Suprapubic skin (tissue), 4 donors: ENCODE measurements at regions not wholly inside any gene's neighbourhood (a gene's known extent, or its start where the extent isn't known, plus 50 kb on each side); places are given as distances from the start of the nearest gene placed in this dataset.

Experiments
- DNase-seq, 2 donors: peaks; one replicate each; pipeline ENCODE4 v3.0.0-alpha.2; 2019; ENCODE audit warnings: low spot score in 2 of 2
- H3K27ac ChIP-seq: fragments of 200-600 bp; sonication (generic); one replicate; pipeline ENCODE4 v1.5.1; 2019
- H3K27me3 ChIP-seq: fragments of 200-600 bp; sonication (generic); one replicate; pipeline ENCODE4 v1.5.1; 2019
- H3K36me3 ChIP-seq: fragments of 200-600 bp; sonication (generic); one replicate; pipeline ENCODE4 v1.5.1; 2019
- H3K4me1 ChIP-seq: fragments of 200-600 bp; sonication (generic); one replicate; pipeline ENCODE4 v1.5.1; 2019
- H3K4me3 ChIP-seq: fragments of 200-600 bp; sonication (generic); one replicate; pipeline ENCODE4 v1.5.1; 2019; ENCODE audit warnings: mild to moderate bottlenecking
- H3K9me3 ChIP-seq: fragments of 200-600 bp; sonication (generic); one replicate; pipeline ENCODE4 v1.5.1; 2019
- CTCF ChIP-seq, 2 donors: fragments of 200-600 bp in 1 of 2; fragments of 450-650 bp in 1 of 2; sonication (generic) in 1 of 2; IDR thresholded peaks; one replicate each; pipeline ENCODE4 v1.5.1; 2016 to 2019; ENCODE audit warnings: antibody characterized with exemption in 2 of 2, mild to moderate bottlenecking in 1 of 2, moderate library complexity in 1 of 2
- EP300 ChIP-seq: sonication (generic); formaldehyde crosslinking; IDR thresholded peaks from one replicate; pipeline ENCODE4 v1.6.1; 2017; ENCODE audit warnings: antibody characterized with exemption
- POLR2A ChIP-seq, 2 donors: fragments of 450-650 bp; IDR thresholded peaks; one replicate each; pipeline ENCODE4 v1.6.1; 2017; ENCODE audit warnings: antibody characterized with exemption in 2 of 2, mild to moderate bottlenecking in 2 of 2, moderate library complexity in 2 of 2
- POLR2AphosphoS5 ChIP-seq, 3 donors: sonication (generic); formaldehyde crosslinking; IDR thresholded peaks; one replicate each; pipeline ENCODE4 v1.6.1; 2017; ENCODE audit warnings: antibody characterized with exemption in 3 of 3
- WGBS: methylation state at CpG from one replicate; pipeline ENCODE4 v1.1.5; 2018; 5-methylcytosine and 5-hydroxymethylcytosine counted together

GRCh38 chr9:734831-735511 is 106.5 kb upstream of the DMRT1 start:
- TF ChIP-seq POLR2AphosphoS5 (IDR thresholded peaks at IDR 0.05), result peak in 1 of 3 donors; percentile 12
- TF ChIP-seq POLR2A (IDR thresholded peaks at IDR 0.05), result no peak
- peak; percentile 49 for TF ChIP-seq EP300
- Histone ChIP-seq H3K27me3 (no peaks in the 10 kb centered on the region), H3K4me3 (no peak overlapping the region), H3K9me3 (no peaks in the 10 kb centered on the region), H3K27ac (peak overlapping the region; percentile 22), H3K4me1 (peaks cover 8% of the 10 kb centered on the region), H3K36me3 (peaks cover 82% of the 10 kb centered on the region)
- no peak for DNase-seq
- WGBS, result 23% methylated on average over 9 of the region's 9 CpGs

DNA sequence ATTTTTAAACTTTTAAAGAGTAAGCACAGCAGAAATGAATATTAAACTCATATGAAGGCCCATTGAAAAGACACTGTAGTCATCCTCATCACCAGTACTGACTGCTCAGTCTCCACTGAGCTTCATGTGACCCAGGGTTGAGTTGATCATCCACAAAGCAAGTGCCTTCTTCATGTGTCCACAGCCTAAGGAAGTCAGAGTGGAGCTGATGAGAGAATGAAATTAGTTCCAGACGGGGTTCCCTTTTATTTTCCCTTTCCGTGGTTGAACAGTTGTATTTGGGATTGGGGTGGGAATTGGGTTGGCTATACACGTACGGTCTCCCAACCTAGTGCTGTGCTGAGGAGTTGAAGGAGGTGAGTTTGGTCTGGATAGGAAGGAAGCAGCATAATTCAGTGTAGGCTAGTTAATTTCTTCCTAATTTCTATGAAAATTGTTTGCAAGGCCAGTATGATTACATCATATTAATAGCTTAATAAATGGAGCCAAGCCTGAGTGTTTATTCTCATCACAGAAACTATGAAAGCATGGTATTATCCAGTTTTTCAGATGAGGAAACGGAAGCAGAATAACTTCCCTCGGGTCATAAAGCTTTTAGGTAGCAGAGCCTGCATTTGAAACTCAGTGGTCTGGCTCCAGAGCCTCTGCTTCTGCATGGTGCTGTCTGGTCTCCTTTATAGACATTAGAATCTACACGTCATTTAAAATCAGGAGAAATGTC is 103.9 kb upstream of the DMRT1 start:
- no peak overlapping the region for H3K4me3 ChIP-seq
- no peak for DNase-seq
- no peaks in the 10 kb centered on the region for H3K9me3 ChIP-seq
- H3K36me3 ChIP-seq, result peaks cover 85% of the 10 kb centered on the region
- peaks cover 8% of the 10 kb centered on the region for H3K4me1 ChIP-seq
- TF ChIP-seq CTCF (IDR thresholded peaks at IDR 0.05) (no peak), POLR2AphosphoS5 (IDR thresholded peaks at IDR 0.05) (no peak), POLR2A (IDR thresholded peaks at IDR 0.05) (no peak), EP300 (no peak)
- no peaks in the 10 kb centered on the region for H3K27me3 ChIP-seq
- peak overlapping the region; percentile 73 for H3K27ac ChIP-seq
- 62% methylated on average over 7 of the region's 7 CpGs for WGBS

DNA sequence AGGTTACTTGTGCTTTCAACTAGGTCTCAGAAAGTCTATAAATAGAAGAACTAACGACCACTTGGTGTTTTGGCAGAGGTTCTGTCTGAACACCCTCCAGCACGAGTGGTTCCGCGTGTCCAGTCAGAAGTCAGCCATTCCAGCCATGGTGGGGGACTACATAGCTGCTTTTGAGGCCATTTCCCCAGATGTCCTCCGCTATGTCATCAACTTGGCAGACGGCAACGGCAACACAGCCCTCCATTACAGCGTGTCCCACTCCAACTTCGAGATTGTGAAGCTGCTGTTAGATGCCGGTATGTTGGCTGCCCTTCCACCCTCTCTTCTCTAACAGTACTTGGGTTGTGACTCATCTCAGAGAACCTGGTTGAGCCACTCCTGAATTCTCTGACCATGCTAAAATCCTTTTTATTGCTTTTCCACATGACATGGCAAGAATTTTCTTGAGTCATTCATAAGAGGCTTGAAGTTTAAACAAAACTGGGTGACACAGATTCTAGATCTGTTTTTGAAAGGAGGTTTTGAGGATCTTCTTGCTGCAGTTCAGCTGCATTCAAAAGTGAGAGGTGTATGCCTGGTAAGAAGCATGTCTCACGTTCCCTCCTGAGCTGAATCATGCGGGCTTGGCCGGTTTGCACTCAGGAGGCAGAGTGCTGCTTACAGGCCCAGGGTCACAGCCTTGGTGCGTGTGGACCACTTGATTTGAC is 103.1 kb upstream of the DMRT1 start:
- no peak overlapping the region for H3K4me3 ChIP-seq
- 71% methylated on average over 14 of the region's 14 CpGs for WGBS
- H3K4me1 ChIP-seq, result peaks cover 8% of the 10 kb centered on the region
- peak overlapping the region; percentile 73 for H3K27ac ChIP-seq
- H3K9me3 ChIP-seq, result no peaks in the 10 kb centered on the region
- TF ChIP-seq CTCF (IDR thresholded peaks at IDR 0.05) (no peak), POLR2A (IDR thresholded peaks at IDR 0.05) (no peak), POLR2AphosphoS5 (IDR thresholded peaks at IDR 0.05) (no peak), EP300 (peak; percentile 8)
- no peaks in the 10 kb centered on the region for H3K27me3 ChIP-seq
- DNase-seq, result no peak
- peaks cover 88% of the 10 kb centered on the region for H3K36me3 ChIP-seq

DNA sequence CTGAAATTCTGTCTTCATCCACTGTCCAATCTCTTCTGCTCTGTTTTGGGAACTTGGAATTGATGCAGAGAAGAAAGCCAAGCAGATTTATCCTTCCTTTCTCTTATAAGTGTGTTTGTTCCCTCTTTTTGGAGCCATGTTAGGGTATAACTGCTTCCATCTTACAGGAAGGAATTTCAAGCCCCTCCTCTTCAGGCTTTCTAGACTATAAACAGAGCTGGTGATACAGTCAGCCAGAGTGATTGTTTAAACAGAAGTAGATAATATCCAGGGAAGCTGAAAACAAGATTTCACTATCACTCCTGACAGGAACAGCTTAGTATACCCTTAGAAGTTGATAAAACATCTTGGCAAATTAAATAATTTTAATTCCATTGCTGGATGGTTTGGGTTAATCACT is 102.1 kb upstream of the DMRT1 start:
- Histone ChIP-seq H3K27ac (peak overlapping the region; percentile 73), H3K27me3 (no peaks in the 10 kb centered on the region), H3K36me3 (peaks cover 96% of the 10 kb centered on the region), H3K9me3 (no peaks in the 10 kb centered on the region), H3K4me3 (no peak overlapping the region), H3K4me1 (peaks cover 8% of the 10 kb centered on the region)
- no peak for DNase-seq
- no peak for TF ChIP-seq EP300
- TF ChIP-seq POLR2AphosphoS5 (IDR thresholded peaks at IDR 0.05), result no peak

DNA sequence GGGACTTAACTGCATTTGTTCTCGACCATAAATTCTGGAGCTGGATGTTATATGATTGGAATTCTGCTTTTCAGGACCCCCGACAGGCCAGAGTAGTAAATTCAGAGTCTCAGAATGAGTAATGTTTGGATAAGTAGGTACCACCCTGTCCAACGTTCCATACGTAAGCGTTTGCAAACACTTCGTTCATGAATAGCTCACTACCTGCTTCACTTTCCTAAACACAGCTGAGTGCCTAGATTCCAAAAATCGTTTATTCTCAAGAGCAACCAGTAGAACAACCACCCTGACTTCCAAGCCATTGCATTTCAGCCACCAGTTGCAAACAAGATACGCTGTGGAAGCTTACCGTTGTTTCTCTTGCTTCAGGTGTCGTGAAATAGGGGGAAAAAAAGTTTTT is 101.3 kb upstream of the DMRT1 start:
- TF ChIP-seq EP300 (no peak), CTCF (IDR thresholded peaks at IDR 0.05) (no peak), POLR2AphosphoS5 (IDR thresholded peaks at IDR 0.05) (no peak), POLR2A (IDR thresholded peaks at IDR 0.05) (no peak)
- peaks cover 8% of the 10 kb centered on the region for H3K4me1 ChIP-seq
- peaks cover 98% of the 10 kb centered on the region for H3K36me3 ChIP-seq
- H3K27ac ChIP-seq, result no peak overlapping the region
- 81% methylated on average over 10 of the region's 10 CpGs for WGBS
- DNase-seq, result no peak
- H3K9me3 ChIP-seq, result no peaks in the 10 kb centered on the region
- H3K27me3 ChIP-seq, result no peaks in the 10 kb centered on the region
- no peak overlapping the region for H3K4me3 ChIP-seq

DNA sequence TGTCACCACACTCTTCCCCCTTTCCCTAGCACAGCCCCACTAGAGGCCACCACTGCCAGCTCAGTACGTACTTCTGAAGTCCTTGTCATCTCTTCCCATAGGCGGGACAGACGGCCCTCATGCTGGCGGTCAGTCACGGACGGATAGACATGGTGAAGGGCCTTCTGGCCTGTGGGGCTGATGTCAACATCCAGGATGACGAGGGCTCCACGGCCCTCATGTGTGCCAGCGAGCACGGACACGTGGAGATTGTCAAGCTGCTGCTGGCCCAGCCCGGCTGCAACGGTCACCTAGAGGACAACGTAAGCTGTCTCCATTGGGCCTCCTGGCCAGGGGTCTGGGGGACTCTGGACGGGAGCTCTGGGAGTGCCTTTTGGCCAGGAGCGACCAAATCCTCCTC is 99.4 kb upstream of the DMRT1 start:
- Histone ChIP-seq H3K9me3 (no peaks in the 10 kb centered on the region), H3K27me3 (no peaks in the 10 kb centered on the region), H3K36me3 (peaks cover 92% of the 10 kb centered on the region), H3K4me3 (no peak overlapping the region), H3K27ac (no peak overlapping the region), H3K4me1 (peaks cover 9% of the 10 kb centered on the region)
- TF ChIP-seq POLR2AphosphoS5 (IDR thresholded peaks at IDR 0.05) (no peak), POLR2A (IDR thresholded peaks at IDR 0.05) (no peak), EP300 (no peak), CTCF (IDR thresholded peaks at IDR 0.05) (no peak)
- 96% methylated on average over 16 of the region's 16 CpGs for WGBS
- DNase-seq, result no peak
